ENCODE measurements at regions not wholly inside any gene's neighbourhood (a gene's known extent, or its start where the extent isn't known, plus 50 kb on each side); places are given as distances from the start of the nearest gene placed in this dataset.

DNA sequence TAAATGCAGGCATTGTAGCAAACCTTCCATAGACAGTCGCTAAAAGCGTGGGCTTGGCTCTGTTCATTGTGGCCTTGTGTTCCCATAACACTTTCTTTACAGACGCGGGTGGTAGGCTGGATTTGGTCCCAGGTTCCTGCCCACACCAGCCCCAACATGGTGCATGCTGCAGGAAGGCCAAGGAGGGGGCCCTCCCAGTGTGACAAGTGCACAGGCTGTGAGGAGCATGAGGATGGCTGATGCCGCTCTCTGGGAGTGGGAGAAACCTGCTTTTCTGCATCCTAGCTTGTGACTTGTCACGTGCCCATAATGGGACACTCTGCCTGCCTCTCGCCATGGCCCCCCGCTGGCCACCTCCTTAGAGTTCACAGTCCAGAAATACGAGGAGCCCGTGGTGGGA, 161.8 kb upstream of the B3GAT1 start (continued):
- TF ChIP-seq, protein P1, sequence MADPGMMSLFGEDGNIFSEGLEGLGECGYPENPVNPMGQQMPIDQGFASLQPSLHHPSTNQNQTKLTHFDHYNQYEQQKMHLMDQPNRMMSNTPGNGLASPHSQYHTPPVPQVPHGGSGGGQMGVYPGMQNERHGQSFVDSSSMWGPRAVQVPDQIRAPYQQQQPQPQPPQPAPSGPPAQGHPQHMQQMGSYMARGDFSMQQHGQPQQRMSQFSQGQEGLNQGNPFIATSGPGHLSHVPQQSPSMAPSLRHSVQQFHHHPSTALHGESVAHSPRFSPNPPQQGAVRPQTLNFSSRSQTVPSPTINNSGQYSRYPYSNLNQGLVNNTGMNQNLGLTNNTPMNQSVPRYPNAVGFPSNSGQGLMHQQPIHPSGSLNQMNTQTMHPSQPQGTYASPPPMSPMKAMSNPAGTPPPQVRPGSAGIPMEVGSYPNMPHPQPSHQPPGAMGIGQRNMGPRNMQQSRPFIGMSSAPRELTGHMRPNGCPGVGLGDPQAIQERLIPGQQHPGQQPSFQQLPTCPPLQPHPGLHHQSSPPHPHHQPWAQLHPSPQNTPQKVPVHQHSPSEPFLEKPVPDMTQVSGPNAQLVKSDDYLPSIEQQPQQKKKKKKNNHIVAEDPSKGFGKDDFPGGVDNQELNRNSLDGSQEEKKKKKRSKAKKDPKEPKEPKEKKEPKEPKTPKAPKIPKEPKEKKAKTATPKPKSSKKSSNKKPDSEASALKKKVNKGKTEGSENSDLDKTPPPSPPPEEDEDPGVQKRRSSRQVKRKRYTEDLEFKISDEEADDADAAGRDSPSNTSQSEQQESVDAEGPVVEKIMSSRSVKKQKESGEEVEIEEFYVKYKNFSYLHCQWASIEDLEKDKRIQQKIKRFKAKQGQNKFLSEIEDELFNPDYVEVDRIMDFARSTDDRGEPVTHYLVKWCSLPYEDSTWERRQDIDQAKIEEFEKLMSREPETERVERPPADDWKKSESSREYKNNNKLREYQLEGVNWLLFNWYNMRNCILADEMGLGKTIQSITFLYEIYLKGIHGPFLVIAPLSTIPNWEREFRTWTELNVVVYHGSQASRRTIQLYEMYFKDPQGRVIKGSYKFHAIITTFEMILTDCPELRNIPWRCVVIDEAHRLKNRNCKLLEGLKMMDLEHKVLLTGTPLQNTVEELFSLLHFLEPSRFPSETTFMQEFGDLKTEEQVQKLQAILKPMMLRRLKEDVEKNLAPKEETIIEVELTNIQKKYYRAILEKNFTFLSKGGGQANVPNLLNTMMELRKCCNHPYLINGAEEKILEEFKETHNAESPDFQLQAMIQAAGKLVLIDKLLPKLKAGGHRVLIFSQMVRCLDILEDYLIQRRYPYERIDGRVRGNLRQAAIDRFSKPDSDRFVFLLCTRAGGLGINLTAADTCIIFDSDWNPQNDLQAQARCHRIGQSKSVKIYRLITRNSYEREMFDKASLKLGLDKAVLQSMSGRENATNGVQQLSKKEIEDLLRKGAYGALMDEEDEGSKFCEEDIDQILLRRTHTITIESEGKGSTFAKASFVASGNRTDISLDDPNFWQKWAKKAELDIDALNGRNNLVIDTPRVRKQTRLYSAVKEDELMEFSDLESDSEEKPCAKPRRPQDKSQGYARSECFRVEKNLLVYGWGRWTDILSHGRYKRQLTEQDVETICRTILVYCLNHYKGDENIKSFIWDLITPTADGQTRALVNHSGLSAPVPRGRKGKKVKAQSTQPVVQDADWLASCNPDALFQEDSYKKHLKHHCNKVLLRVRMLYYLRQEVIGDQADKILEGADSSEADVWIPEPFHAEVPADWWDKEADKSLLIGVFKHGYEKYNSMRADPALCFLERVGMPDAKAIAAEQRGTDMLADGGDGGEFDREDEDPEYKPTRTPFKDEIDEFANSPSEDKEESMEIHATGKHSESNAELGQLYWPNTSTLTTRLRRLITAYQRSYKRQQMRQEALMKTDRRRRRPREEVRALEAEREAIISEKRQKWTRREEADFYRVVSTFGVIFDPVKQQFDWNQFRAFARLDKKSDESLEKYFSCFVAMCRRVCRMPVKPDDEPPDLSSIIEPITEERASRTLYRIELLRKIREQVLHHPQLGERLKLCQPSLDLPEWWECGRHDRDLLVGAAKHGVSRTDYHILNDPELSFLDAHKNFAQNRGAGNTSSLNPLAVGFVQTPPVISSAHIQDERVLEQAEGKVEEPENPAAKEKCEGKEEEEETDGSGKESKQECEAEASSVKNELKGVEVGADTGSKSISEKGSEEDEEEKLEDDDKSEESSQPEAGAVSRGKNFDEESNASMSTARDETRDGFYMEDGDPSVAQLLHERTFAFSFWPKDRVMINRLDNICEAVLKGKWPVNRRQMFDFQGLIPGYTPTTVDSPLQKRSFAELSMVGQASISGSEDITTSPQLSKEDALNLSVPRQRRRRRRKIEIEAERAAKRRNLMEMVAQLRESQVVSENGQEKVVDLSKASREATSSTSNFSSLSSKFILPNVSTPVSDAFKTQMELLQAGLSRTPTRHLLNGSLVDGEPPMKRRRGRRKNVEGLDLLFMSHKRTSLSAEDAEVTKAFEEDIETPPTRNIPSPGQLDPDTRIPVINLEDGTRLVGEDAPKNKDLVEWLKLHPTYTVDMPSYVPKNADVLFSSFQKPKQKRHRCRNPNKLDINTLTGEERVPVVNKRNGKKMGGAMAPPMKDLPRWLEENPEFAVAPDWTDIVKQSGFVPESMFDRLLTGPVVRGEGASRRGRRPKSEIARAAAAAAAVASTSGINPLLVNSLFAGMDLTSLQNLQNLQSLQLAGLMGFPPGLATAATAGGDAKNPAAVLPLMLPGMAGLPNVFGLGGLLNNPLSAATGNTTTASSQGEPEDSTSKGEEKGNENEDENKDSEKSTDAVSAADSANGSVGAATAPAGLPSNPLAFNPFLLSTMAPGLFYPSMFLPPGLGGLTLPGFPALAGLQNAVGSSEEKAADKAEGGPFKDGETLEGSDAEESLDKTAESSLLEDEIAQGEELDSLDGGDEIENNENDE (IDR thresholded peaks at IDR 0.05; ENCODE audit: insufficient replicate concordance, low read length) = no peak
- TF ChIP-seq HDAC2 (IDR thresholded peaks at IDR 0.05; ENCODE audit: borderline replicate concordance in 1 of 2, low read depth in 2 of 2, low read length in 2 of 2) = no peak
- no peak for TF ChIP-seq POLR2AphosphoS5 (IDR thresholded peaks at IDR 0.05; ENCODE audit: low read depth, low read length)
- TF ChIP-seq, protein P2, sequence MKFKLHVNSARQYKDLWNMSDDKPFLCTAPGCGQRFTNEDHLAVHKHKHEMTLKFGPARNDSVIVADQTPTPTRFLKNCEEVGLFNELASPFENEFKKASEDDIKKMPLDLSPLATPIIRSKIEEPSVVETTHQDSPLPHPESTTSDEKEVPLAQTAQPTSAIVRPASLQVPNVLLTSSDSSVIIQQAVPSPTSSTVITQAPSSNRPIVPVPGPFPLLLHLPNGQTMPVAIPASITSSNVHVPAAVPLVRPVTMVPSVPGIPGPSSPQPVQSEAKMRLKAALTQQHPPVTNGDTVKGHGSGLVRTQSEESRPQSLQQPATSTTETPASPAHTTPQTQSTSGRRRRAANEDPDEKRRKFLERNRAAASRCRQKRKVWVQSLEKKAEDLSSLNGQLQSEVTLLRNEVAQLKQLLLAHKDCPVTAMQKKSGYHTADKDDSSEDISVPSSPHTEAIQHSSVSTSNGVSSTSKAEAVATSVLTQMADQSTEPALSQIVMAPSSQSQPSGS (IDR thresholded peaks at IDR 0.05; ENCODE audit: low read length) = no peak
